B cell (primary cell): ENCODE measurements at regions not wholly inside any gene's neighbourhood (a gene's known extent, or its start where the extent isn't known, plus 50 kb on each side); places are given as distances from the start of the nearest gene placed in this dataset.

Source experiments
- ATAC-seq: fragments of 200-7000 bp; cut with Tn5 transposase; one replicate; pipeline ENCODE4 v1.10.0; 2021; ENCODE audit warnings: low read depth, mild to moderate bottlenecking, moderate number of reproducible peaks, moderate library complexity
- CTCF ChIA-PET: fragments of 350-600 bp; sonication (Branson Sonifier 250); formaldehyde crosslinking; loops from one replicate; lab custom pipeline; 2021; ENCODE audit warnings: antibody characterized with exemption, inconsistent platforms; lab: Charles Lee
- POLR2A ChIA-PET: fragments of 350-600 bp; sonication (Branson Sonifier 250); formaldehyde crosslinking; loops from one replicate; lab custom pipeline; 2021; ENCODE audit warnings: antibody characterized with exemption; lab: Charles Lee
- DNase-seq: peaks from one replicate; pipeline ENCODE4 v3.0.0; 2013
- H2AFZ ChIP-seq: 2 replicates; pipeline ENCODE4 v1.6.1; 2012; ENCODE audit warnings: mild to moderate bottlenecking, low read depth, low read length; ENCODE audit not compliant: insufficient read depth, poor library complexity, severe bottlenecking
- H3K27ac ChIP-seq, 2 donors: 1 replicate in 1 of 2; 2 replicates in 1 of 2; pipeline ENCODE4 v1.5.1; 2012 to 2013; ENCODE audit warnings: low read length in 2 of 2, mild to moderate bottlenecking in 2 of 2, moderate library complexity in 1 of 2
- H3K27me3 ChIP-seq, 4 experiments: fragments of 200-600 bp in 1 of 4; sonication (generic) in 1 of 4; replicated peaks in 1 of 4; 1 replicate in 2 of 4; 2 replicates in 2 of 4; pipeline versions ENCODE4 v1.6.1 to v1.7.0; 2013 to 2016; ENCODE audit warnings: low read length in 3 of 4, mild to moderate bottlenecking in 2 of 4, mixed read lengths in 1 of 4, moderate library complexity in 1 of 4; ENCODE audit not compliant: insufficient read depth in 4 of 4, control insufficient read depth in 3 of 4; ENCODE audit errors: control extremely low read depth in 1 of 4
- H3K36me3 ChIP-seq, 2 experiments: replicated peaks in 1 of 2; 1 replicate in 1 of 2; 2 replicates in 1 of 2; pipeline versions ENCODE4 v1.6.1 to v1.7.1; 2013; ENCODE audit warnings: low read length in 1 of 2; ENCODE audit not compliant: insufficient read depth in 2 of 2, control insufficient read depth in 1 of 2; ENCODE audit errors: control extremely low read depth in 1 of 2, extremely low read depth in 1 of 2
- H3K4me1 ChIP-seq, 2 donors: fragments of 200-600 bp in 1 of 2; sonication (generic) in 1 of 2; 1 replicate in 1 of 2; 2 replicates in 1 of 2; pipeline versions ENCODE4 v1.5.1 to v1.6.1; 2013 to 2017; ENCODE audit warnings: low read length in 2 of 2; ENCODE audit not compliant: control insufficient read depth in 2 of 2, insufficient read depth in 2 of 2
- H3K4me2 ChIP-seq: replicated peaks from 2 replicates; pipeline ENCODE3; 2012; ENCODE audit warnings: mild to moderate bottlenecking, low read depth, low read length; ENCODE audit not compliant: poor library complexity, severe bottlenecking
- H3K4me3 ChIP-seq, 5 experiments: fragments of 200-600 bp in 1 of 5; sonication (generic) in 1 of 5; 1 replicate in 3 of 5; 2 replicates in 2 of 5; pipeline versions ENCODE4 v1.5.1 to v1.7.0; 2011 to 2016; ENCODE audit warnings: low read length in 4 of 5, mild to moderate bottlenecking in 4 of 5, low read depth in 2 of 5, control low read depth in 1 of 5, moderate library complexity in 1 of 5; ENCODE audit not compliant: insufficient read depth in 1 of 5; ENCODE audit errors: control extremely low read depth in 1 of 5, extremely low read depth in 1 of 5
- H3K79me2 ChIP-seq: fragments of 200-600 bp; sonication (generic); one replicate; pipeline ENCODE4 v1.6.0; 2016; ENCODE audit warnings: low read length; ENCODE audit not compliant: control insufficient read depth, insufficient read depth
- H3K9ac ChIP-seq: fragments of 200-600 bp; sonication (generic); 2 replicates; pipeline ENCODE4 v1.6.1; 2017; ENCODE audit warnings: mild to moderate bottlenecking, low read length, moderate library complexity
- H3K9me3 ChIP-seq, 3 donors: one replicate each; pipeline versions ENCODE4 v1.6.1 to v1.7.1; 2013; ENCODE audit warnings: low read length in 2 of 3; ENCODE audit not compliant: control insufficient read depth in 2 of 3, insufficient read depth in 1 of 3; ENCODE audit errors: control extremely low read depth in 1 of 3
- H4K20me1 ChIP-seq: 2 replicates; pipeline ENCODE4 v1.6.0; 2012; ENCODE audit warnings: mild to moderate bottlenecking, low read length; ENCODE audit not compliant: insufficient read depth, control insufficient read depth, poor library complexity, severe bottlenecking
- H3K27ac Mint-ChIP-seq: one replicate; pipeline ENCODE4 v1.8.0; 2021; ENCODE audit warnings: mixed read lengths
- H3K27me3 Mint-ChIP-seq: one replicate; pipeline ENCODE4 v1.8.0; 2021; ENCODE audit warnings: mixed read lengths
- H3K4me1 Mint-ChIP-seq: one replicate; pipeline ENCODE4 v1.8.0; 2021; ENCODE audit warnings: mixed read lengths
- H3K4me3 Mint-ChIP-seq: one replicate; pipeline ENCODE4 v1.8.0; 2021; ENCODE audit warnings: mixed read lengths
- H3K9me3 Mint-ChIP-seq: one replicate; pipeline ENCODE4 v1.8.0; 2022; ENCODE audit warnings: mixed read lengths; ENCODE audit not compliant: insufficient read depth
- CTCF ChIP-seq: fragments of 200-600 bp; IDR thresholded peaks from one replicate; pipeline ENCODE4 v1.8.0; 2022; ENCODE audit warnings: antibody characterized with exemption, mild to moderate bottlenecking
- EZH2 ChIP-seq: IDR thresholded peaks from 2 replicates; pipeline ENCODE4 v1.6.1; 2012; ENCODE audit warnings: borderline replicate concordance, low read depth, mild to moderate bottlenecking, moderate library complexity, low read length; ENCODE audit not compliant: insufficient read depth, poor library complexity, severe bottlenecking
- WGBS: methylation state at CpG from one replicate; pipeline ENCODE4 v1.1.5; 2013; ENCODE audit warnings: missing lambda C conversion rate; ENCODE audit not compliant: insufficient coverage; 5-methylcytosine and 5-hydroxymethylcytosine counted together
- intact Hi-C: fragments of 100-400 bp; cut with micrococcal nuclease; formaldehyde crosslinking; loops from one replicate; pipeline ENCODE4 v1.10.0; 2022

GRCh38 chr13:105232006-105232405 is 1303.5 kb downstream of the EFNB2 start:
- Histone ChIP-seq H3K79me2 (no peaks in the 10 kb centered on the region), H3K4me1 (no peaks in the 10 kb centered on the region), H3K4me3 (no peak overlapping the region), H4K20me1 (no peaks in the 10 kb centered on the region), H3K36me3 (no peaks in the 10 kb centered on the region), H2AFZ (no peak overlapping the region), H3K9ac (no peak overlapping the region), H3K27ac (no peak overlapping the region), H3K27me3 (no peaks in the 10 kb centered on the region), H3K4me2 (no peak overlapping the region), H3K9me3 (no peaks in the 10 kb centered on the region)
- 94% methylated on average over 5 of the region's 7 CpGs for WGBS
- ChIA-PET CTCF (no interaction called here), POLR2A (no interaction called here)
- TF ChIP-seq CTCF (no peak), EZH2 (no peak)
- Mint-ChIP-seq H3K4me3 (no peak overlapping the region), H3K4me1 (no peaks in the 10 kb centered on the region), H3K27me3 (no peaks in the 10 kb centered on the region), H3K27ac (no peak overlapping the region), H3K9me3 (no peaks in the 10 kb centered on the region)
- DNase-seq = no peak
- no peak for ATAC-seq
- intact Hi-C loops = no loop called here

- CTCF ChIA-PET = no interaction called here
- Histone ChIP-seq H3K4me2 (no peak overlapping the region), H3K4me1 (no peaks in the 10 kb centered on the region), H3K9ac (no peak overlapping the region), H3K36me3 (no peaks in the 10 kb centered on the region), H3K79me2 (no peaks in the 10 kb centered on the region), H2AFZ (no peak overlapping the region), H3K27me3 (no peaks in the 10 kb centered on the region), H4K20me1 (no peaks in the 10 kb centered on the region), H3K4me3 (no peak overlapping the region), H3K27ac (no peak overlapping the region), H3K9me3 (no peaks in the 10 kb centered on the region)
- WGBS = 100% methylated on average over 1 of the region's 2 CpGs
- DNase-seq = no peak
- Mint-ChIP-seq H3K9me3 (no peaks in the 10 kb centered on the region), H3K4me1 (no peaks in the 10 kb centered on the region), H3K27ac (no peak overlapping the region), H3K4me3 (no peak overlapping the region), H3K27me3 (no peaks in the 10 kb centered on the region)
- TF ChIP-seq EZH2 (no peak), CTCF (no peak)
- ATAC-seq = no peak
- POLR2A ChIA-PET = no interaction called here
- intact Hi-C loops = no loop called here
Observed at GRCh38 chr13:105231579-105231978, 1303.9 kb downstream of the EFNB2 start.
